DMS79 treated with DMSO at 0.1 percent for 48 hours (cell line): ENCODE measurements at regions not wholly inside any gene's neighbourhood (a gene's known extent, or its start where the extent isn't known, plus 50 kb on each side); places are given as distances from the start of the nearest gene placed in this dataset.

ENCODE experiments used
- DNase-seq: peaks from one replicate; lab custom pipeline; 2025; lab: John Stamatoyannopoulos, UW

- DNase-seq, result no peak
These were observed 147.8 kb upstream of the MAX start for GRCh38 chr14:65250162-65250495.

- no peak for DNase-seq
These were observed 148.9 kb upstream of the MAX start for GRCh38 chr14:65251213-65251612.

GRCh38 chr14:65252482-65253255 lies 150.4 kb upstream of the MAX start:
- DNase-seq, result no peak

GRCh38 chr14:65255029-65255545 lies 152.8 kb upstream of the MAX start:
- no peak for DNase-seq

GRCh38 chr14:65255583-65256461 lies 153.5 kb upstream of the MAX start:
- DNase-seq, result peak; percentile 89

- no peak for DNase-seq
These were observed 154.4 kb upstream of the MAX start for GRCh38 chr14:65256714-65257113.

- DNase-seq, result no peak
These were observed 155.1 kb upstream of the FUT8 start for GRCh38 chr14:65257425-65257824.

GRCh38 chr14:65258391-65258790 lies 154.1 kb upstream of the FUT8 start:
- no peak for DNase-seq

GRCh38 chr14:65259000-65259399 lies 153.5 kb upstream of the FUT8 start:
- no peak for DNase-seq

- no peak for DNase-seq
These were observed 151.7 kb upstream of the FUT8 start for GRCh38 chr14:65260786-65261185.

GRCh38 chr14:65261425-65261920 lies 151.1 kb upstream of the FUT8 start:
- DNase-seq, result no peak

- no peak for DNase-seq
These were observed 150.6 kb upstream of the FUT8 start for GRCh38 chr14:65261946-65262345.

GRCh38 chr14:65263177-65263788 lies 149.2 kb upstream of the FUT8 start:
- DNase-seq, result no peak

- DNase-seq, result no peak
These were observed 144.7 kb upstream of the FUT8 start for GRCh38 chr14:65267856-65268255.

GRCh38 chr14:65268594-65268993 lies 143.9 kb upstream of the FUT8 start:
- DNase-seq, result no peak

- no peak for DNase-seq
These were observed 142.8 kb upstream of the FUT8 start for GRCh38 chr14:65269732-65270131.

- DNase-seq, result no peak
These were observed 135.5 kb upstream of the FUT8 start for GRCh38 chr14:65277027-65277426.

GRCh38 chr14:65277580-65278270 lies 134.8 kb upstream of the FUT8 start:
- no peak for DNase-seq

GRCh38 chr14:65278589-65278988 lies 133.9 kb upstream of the FUT8 start:
- no peak for DNase-seq

- DNase-seq, result no peak
These were observed 133.0 kb upstream of the FUT8 start for GRCh38 chr14:65279510-65279909.

- no peak for DNase-seq
These were observed 132.6 kb upstream of the FUT8 start for GRCh38 chr14:65279958-65280357.

- DNase-seq, result no peak
These were observed 131.9 kb upstream of the FUT8 start for GRCh38 chr14:65280653-65281052.
